ENCODE measurements at regions not wholly inside any gene's neighbourhood (a gene's known extent, or its start where the extent isn't known, plus 50 kb on each side); places are given as distances from the start of the nearest gene placed in this dataset.

DNA sequence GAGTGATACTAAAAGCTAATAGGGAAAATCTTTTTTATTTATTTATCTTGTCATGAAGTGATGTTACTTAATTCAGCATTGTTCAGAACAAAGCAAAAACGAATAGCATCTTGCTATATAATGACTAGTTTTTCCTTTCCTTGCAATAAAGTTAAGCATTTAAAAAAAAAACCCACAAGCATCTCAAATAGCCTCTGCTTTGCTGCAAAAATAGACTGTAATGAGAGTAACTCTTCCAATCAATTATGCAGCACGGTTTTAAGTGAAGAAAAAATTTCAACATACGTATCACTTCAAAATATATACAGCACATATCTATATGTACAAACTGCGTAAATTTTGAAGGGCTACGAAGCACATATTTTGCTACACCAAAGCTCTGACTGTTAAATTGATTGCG is 153.3 kb upstream of the VRK2 start:
- TF ChIP-seq, protein P1, sequence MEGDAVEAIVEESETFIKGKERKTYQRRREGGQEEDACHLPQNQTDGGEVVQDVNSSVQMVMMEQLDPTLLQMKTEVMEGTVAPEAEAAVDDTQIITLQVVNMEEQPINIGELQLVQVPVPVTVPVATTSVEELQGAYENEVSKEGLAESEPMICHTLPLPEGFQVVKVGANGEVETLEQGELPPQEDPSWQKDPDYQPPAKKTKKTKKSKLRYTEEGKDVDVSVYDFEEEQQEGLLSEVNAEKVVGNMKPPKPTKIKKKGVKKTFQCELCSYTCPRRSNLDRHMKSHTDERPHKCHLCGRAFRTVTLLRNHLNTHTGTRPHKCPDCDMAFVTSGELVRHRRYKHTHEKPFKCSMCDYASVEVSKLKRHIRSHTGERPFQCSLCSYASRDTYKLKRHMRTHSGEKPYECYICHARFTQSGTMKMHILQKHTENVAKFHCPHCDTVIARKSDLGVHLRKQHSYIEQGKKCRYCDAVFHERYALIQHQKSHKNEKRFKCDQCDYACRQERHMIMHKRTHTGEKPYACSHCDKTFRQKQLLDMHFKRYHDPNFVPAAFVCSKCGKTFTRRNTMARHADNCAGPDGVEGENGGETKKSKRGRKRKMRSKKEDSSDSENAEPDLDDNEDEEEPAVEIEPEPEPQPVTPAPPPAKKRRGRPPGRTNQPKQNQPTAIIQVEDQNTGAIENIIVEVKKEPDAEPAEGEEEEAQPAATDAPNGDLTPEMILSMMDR (IDR thresholded peaks at IDR 0.05; ENCODE audit: control insufficient read depth, extremely low read depth, insufficient read depth), result no peak
- DNase-seq (ENCODE audit: low read depth), result no peak
- no peak overlapping the region for H3K4me3 ChIP-seq (ENCODE audit: low read depth, low read length)

DNA sequence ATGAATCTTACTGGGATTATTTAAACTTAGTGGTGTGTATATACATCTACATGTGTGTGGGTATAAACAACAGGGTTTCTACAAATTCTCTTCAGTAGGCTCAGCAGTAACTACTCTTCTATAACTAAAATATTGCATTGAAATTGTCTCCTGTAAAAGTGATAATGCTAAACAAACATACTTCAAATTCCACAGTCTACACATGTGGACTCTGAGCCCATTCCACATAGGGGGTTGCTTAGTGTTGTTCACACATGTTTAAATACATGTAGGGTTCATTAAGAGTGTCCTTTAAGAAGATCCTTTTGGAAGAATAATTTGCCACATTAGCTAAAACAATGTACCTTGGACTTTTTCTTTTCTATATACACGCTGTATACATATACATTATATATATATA is 152.8 kb upstream of the VRK2 start:
- H3K4me3 ChIP-seq (ENCODE audit: low read depth, low read length), result no peak overlapping the region
- no peak for DNase-seq (ENCODE audit: low read depth)
- TF ChIP-seq, protein P1 (IDR thresholded peaks at IDR 0.05; ENCODE audit: control insufficient read depth, extremely low read depth, insufficient read depth), result no peak

DNA sequence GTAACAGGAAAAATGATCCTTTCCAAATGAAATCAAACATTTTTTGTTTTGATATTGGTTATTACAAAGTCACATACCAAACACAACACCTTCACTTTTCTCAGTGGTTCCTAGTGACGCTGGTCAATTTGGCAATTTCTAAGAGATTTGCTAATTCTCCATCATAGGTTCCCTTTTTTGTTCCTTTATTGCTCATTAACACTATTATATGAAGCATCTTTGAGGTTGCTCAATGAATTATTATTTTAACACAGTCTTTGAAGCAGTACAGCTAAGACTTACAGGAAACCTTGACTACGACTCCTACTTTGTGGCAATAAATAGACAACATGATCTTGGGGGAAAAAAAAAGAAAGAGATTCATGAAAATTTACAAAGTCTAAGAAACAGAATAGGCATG is 152.2 kb upstream of the VRK2 start:
- DNase-seq (ENCODE audit: low read depth), result no peak
- H3K4me3 ChIP-seq (ENCODE audit: low read depth, low read length), result no peak overlapping the region
- TF ChIP-seq, protein P1 (IDR thresholded peaks at IDR 0.05; ENCODE audit: control insufficient read depth, extremely low read depth, insufficient read depth), result no peak

DNA sequence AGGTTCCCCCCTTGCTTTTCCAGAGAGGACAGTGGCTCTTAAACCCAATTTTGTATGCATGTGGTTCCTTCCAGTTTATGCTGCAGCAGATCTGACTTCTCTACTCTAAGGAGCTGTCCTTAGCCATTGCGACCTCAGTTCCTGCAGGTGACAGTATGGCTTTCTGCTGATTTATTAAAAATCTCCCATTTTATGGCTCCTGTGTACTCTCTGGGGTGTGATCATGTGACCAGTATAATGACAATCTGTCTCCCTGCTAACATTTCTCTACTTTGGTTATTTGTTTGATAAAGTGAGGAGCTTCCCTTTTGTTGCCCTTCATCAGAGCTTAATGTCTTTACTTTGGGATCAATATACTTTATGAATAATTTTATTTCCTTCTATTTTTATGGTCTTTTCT is 148.7 kb upstream of the VRK2 start:
- TF ChIP-seq, protein P1 (IDR thresholded peaks at IDR 0.05; ENCODE audit: control insufficient read depth, extremely low read depth, insufficient read depth), result no peak
- H3K4me3 ChIP-seq (ENCODE audit: low read depth, low read length), result no peak overlapping the region

DNA sequence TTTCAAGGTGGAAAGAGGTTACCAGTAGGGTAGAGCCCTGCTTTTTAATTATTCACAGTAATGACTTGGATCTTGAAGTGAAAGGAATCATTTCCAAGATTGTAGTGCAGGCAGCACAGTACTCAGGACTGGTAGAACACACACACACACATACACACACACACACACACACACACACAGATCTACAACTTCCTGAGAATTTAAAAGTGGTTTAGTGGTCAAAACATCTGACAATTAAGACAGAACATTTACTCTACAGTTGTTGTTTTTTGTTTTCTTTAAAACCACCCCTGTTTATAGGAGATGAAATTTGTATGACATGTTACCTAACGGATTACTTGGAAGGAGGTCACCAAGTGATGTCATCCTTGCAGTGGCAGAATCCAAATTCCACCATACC is 146.7 kb upstream of the VRK2 start:
- TF ChIP-seq, protein P1 (IDR thresholded peaks at IDR 0.05; ENCODE audit: control insufficient read depth, extremely low read depth, insufficient read depth), result no peak
- DNase-seq (ENCODE audit: low read depth), result no peak
- no peak overlapping the region for H3K4me3 ChIP-seq (ENCODE audit: low read depth, low read length)

More for the DNA sequence above, 148.7 kb upstream of the VRK2 start:
- DNase-seq (ENCODE audit: low read depth), result no peak

DNA sequence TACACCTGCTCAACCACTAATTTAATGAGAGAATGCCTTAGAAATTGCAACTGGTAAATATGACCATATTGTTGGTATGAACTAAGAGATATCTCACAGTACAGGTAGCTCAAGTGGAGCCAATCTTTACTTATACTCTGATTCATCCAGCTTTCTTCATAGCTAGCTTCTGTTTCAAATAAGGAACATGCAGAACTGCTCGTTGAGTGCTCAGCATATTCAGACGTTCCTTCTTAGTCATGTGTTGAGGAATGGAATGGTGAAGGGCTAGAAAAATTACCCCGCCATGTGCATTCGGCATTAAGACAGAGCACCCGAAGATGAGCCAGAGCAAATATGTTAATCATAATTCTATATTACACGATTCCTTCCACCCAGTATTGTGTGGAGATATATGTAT is 144.0 kb upstream of the VRK2 start:
- H3K4me3 ChIP-seq (ENCODE audit: low read depth, low read length), result no peak overlapping the region
- no peak for DNase-seq (ENCODE audit: low read depth)
- TF ChIP-seq, protein P1 (IDR thresholded peaks at IDR 0.05; ENCODE audit: control insufficient read depth, extremely low read depth, insufficient read depth), result no peak

DNA sequence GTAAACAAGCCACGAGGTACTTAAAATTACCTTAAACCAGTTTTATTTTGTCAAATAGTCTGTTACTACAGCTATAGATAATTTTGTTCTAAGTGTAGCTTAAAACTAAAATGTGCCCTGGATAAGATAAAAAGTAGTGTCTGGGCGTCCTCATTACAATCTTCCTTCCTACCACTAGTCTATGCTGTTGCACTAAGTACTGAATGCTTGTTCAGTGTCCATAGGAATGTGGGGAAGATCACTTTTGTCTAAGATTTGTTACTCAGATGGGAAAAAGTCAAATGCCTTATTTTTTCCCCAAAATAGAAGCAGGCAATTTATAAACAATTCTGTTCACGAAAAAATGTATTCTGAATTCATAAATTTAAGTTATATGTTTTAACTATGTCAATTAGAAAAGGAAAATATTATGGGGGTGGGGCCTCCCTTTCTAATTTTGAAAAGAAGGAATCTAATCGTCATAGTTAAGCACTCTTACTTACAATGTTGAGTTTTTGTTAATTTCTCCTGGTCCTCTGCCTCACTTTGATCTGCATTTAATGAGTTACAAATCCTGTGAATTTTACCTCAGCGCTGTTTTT is 140.4 kb upstream of the VRK2 start:
- TF ChIP-seq, protein P1 (IDR thresholded peaks at IDR 0.05; ENCODE audit: control insufficient read depth, extremely low read depth, insufficient read depth), result peak; percentile 69
- DNase-seq (ENCODE audit: low read depth), result peak; percentile 1
- H3K4me3 ChIP-seq (ENCODE audit: low read depth, low read length), result no peak overlapping the region
